DMS153 treated with DMSO at 0.1 percent for 48 hours (cell line): ENCODE measurements at regions not wholly inside any gene's neighbourhood (a gene's known extent, or its start where the extent isn't known, plus 50 kb on each side); places are given as distances from the start of the nearest gene placed in this dataset.

ENCODE experiments used
- DNase-seq: peaks from one replicate; lab custom pipeline; 2025; ENCODE audit not compliant: unreplicated experiment; lab: John Stamatoyannopoulos, UW

DNA sequence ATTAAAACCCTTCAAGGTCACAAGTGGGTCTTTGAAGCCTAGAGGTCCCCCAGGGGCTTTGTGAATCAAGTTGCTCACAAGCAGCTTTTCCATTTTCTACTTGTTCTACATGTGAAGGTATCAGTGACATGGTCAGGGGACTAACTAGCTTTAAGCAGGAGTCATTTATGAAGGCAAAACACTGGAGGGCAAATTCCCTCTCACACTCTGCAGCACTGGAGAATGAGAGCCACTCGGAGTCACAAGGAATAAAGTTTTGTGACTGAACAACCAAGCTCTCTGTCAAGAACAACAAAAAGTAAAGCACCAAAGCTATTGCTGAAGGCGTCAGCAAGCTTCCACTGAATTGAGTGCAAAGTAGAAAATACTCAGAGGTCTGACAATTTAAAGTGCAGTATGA is 609.0 kb downstream of the EDEM1 start:
- DNase-seq = no peak

DNA sequence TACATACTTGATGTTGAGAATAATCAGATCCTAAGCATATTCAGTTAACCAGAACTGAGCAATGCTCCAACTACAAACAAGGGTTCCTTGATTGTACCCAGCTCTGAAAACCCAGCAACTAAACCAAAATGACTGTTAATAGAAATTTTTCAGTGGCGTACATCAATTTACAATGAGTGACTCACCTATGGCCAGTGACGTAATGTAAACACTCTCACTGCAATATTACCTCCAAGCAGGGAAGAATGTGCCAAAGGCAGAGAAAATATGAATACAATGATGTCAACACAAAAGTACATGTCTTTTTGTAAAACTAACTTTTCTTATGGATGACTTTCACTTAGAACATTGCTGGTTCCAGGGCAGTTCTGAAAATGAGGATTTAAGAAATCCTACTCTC is 611.3 kb downstream of the EDEM1 start:
- no peak for DNase-seq

DNA sequence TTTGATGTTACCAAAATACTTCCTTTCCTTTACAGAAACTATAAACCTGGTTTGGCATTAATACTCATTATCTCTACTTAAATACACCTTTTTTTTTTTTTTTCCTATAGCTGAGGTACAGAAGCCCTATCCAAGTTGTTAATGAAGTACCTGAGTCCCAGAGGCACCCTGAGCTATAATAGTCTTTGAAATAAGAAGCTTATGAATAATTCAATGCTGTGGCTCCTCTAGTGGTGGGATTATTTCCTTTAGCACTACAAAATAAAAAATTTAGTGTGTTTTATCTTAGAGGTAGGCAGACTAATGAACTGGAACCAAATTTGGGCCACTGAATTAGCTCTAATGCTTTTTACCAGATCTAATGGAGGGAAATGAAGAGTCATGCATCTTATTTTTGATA is 611.9 kb downstream of the EDEM1 start:
- DNase-seq = no peak

DNA sequence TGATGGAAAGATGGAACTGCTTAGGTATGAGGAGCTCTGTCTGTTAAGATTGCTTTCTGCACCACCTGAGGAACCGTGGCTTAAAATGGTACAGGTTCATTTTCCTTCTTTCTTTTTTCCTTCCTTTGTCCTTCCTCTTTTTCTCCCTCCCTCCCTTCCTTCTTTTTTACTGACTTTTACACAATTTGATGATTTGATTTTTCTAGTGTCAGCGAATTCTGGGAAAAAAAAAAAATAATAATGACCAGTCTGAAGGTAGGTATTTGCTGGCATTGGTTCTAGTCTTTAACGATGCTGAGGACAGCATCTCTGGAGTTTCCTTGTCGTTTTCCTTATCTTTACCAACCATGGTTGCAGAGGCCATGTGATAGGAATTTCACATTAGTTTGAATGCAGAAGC is 613.5 kb downstream of the EDEM1 start:
- no peak for DNase-seq

DNA sequence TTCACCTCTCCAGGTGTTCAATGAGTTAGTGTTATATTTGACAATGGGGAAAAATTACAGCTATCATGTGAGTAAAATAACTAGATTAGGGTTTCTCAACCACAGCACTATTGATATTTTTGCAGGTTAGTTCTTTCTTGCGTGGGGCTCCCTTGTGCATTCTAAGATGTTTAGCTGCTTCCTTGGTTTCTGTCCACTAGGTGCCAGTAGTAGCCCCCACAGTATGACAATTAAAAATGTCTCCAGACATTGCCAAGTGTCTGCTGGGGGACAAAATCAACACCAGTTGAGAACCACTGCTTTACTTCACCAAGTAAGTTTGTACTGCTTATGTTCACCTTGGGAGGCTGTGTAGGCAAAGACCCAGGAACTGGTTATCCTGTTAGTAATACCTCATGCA is 618.7 kb downstream of the EDEM1 start:
- DNase-seq = no peak

DNA sequence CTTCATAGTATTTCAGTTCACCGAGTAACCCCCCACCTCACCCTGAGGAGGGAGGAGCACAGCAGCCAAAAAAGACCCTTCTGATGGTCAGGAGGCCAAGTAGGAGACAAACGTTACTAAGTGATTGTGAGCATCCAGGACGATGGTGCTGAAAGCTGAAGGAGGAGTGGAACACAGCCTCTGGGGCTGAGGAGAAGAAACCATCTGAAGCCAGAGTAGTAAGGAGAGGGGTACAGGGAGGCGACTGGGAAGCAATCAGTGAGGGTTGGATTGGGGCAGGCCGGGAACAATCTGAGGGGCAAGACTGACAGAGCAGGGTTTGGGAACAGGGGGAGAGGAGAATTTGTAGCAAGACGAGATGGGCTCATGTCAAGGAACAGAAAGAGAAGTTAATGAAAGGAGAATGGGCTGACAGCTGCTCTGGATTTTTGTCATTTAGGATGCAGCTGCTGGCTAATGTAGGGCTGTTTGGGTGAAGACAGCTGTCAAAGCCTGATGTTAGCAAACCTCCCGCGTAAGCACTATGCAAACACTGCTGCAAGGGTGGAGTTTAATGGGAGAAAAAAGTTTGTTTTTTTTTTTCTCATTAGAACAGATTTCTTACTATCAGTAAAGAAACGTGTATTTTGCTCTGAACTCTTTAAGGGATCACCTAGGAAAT is 622.2 kb downstream of the EDEM1 start:
- no peak for DNase-seq

DNA sequence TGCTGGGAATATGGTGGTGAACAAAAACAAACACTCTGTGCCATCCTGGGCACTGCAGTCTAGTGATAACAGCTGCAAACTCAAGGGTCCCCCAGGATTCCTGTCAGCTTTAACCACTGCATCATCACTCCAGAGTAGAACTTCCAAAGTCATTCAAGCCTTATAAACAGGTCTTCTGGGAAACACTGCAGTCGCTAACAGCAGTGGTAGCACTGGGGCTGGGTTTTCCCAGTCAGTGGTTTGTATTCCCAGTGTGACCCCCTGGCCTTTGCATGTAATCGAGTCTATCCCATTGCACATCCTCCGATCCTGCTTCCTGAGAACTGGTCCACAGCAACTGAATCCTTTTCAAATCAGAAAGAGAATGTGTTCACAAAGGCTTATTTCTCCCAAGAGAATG is 623.5 kb downstream of the EDEM1 start:
- no peak for DNase-seq

DNA sequence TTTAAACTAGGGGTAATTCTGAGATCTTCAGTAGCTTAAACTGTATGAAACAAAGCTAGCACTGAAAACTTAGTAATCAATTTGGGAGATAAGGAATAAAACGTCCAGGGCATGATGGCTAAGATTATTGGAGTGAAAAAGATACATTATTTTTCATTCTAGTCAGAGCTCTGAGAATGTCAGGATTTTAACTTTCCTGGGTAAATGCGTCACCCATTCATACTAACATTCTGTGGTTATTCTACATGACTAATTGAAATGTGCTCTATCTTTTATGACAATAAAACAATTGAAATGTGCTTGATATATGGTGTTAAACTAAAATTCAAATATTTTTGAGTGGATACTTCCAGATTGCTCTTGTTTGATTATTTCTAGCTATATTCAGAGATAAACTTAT is 626.0 kb downstream of the EDEM1 start:
- no peak for DNase-seq

DNA sequence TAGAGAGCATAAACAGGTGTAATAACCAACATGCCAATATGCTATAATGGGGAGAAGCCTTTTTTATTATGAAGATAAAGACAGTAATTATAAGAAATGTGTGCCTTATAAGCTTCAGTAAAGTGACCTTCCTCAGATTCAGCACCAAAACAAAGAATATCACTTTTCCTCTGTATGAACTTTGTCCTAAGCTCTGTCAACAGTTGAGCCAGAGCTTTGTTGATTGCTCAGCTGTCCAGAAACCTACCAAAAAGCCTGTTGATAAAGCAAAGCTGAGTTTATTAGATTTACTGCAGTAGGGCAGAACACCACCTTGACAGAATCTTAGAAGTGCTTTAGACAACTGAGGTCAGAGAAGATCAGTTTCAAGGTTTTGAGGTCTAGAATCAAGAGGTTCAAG is 635.3 kb downstream of the EDEM1 start:
- no peak for DNase-seq

DNA sequence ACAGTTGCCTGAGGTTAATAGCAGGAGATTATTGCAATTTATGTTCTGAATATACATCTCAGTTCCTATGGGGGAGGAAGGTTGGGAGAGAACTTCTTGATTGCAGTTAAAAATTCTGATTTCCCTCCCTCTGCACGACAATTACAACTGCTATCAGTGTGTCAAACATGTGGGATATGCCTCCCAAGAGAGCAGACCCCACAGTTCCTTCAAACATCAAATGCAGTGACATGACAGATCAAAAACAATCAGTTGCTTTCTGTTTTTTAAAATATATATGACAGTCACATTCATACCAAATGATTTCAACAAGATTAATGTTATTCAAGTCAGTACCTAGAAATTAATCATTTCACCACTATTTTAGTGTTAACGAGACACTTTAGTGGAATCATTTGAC is 639.0 kb downstream of the EDEM1 start:
- no peak for DNase-seq

DNA sequence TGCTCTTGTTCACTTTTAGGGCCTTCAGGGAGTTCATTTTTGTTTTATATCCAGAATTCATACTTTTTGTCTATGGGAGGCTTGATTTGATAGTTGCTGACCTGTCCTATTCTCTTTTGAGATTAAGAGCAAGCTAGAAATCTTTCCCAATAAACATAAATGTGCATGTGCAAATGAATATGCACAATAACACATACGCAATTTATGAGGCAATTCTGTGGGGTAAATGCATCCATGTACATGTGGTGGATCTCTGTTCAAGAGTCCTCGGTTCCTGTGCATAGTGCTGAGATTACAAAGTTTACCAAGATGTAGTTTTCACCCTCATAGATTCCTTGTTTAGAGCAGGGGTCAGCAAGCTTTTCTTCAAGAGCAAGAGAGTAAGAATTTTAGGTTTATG is 640.7 kb downstream of the EDEM1 start:
- no peak for DNase-seq

DNA sequence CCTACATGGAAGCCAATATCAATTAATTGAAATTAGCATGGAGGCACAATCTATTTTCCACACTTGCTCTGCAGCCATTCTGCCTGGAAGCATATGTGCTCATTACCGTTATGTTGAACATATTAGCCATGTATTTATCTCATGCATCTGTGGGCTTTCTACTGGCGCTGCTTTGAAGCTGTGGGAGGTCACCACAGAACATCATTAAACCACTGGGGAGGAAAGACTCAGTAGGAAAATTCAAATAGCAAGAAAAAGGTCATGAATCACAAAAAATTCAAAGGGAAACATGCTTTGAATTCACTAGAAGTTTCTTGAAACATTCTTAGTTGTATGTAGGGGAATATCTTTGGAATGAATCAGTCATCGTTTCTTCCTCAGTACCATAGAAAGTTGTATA is 652.5 kb downstream of the EDEM1 start:
- no peak for DNase-seq

DNA sequence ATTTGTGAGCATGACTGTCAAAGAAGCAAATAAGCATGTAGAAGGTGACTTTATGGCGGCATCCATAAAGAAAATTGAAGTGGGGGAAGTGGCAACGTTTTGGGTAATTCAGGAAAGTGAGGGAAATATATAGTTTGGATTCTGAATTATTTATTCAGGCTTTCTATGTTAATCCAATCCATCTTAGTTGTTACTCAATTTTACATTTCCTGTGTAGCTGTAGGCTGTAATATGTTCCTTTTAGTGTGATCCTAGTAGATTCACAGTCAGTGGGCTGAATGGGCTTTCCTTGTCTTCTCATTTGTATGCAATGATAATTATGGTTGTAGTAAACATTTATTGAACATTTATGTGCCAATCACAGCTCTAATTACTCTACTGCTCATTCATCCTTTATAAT is 654.1 kb downstream of the EDEM1 start:
- no peak for DNase-seq

DNA sequence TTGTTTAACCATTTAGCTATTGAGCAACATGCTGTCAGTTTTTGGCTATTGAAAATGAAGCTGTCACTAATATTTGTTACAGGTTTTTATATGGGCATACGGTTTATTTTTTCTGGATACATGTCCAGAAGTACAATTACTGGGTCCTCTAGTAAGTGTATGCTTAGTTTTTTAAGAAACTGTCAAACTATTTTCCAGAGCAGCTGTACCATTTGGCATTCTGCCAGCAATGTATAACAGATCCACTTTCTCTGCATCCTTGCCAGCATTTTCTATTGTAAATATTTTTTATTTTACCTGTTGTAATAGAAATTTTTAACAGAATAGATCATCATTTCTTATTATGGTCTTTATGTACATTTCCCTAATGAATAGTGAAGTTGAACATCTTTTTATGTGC is 658.8 kb downstream of the EDEM1 start:
- no peak for DNase-seq

DNA sequence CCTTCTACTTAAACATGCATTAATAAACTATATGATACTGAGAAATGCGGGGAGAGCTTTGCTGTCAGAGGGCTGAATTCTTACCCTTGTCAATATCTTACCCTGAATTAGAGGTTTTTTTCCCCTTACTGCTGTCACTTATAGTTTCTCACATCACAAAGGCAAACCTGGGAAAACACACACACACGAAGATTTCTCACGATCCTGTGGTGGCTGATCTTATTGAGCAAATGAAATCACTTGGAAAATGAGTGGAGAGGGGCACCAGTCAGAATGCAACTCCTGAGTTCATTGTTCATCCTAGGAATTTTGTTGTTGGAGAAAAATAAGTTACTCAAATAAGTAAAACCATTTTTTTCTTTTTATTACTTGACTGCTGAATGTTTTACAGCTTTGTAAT is 673.6 kb downstream of the EDEM1 start:
- no peak for DNase-seq

DNA sequence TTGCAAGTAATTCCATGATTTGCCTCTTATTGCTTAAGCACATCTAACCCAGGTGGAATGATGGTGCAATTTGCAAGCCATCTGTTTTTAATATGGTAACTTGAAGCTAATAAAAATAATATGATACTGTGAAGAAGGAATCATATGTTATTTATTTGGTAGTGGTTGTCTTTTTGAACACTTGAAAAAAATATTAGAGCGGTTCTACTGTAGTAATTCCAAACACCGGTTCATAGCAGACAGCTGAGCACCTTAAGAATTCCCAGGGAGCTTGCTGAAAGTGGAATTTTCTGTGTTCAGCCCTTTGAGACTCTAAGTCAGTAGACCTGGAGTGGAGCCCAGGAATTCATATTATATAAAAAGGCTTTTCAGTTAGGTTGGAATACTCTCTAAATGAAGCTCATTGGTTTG is 687.4 kb downstream of the EDEM1 start:
- no peak for DNase-seq

DNA sequence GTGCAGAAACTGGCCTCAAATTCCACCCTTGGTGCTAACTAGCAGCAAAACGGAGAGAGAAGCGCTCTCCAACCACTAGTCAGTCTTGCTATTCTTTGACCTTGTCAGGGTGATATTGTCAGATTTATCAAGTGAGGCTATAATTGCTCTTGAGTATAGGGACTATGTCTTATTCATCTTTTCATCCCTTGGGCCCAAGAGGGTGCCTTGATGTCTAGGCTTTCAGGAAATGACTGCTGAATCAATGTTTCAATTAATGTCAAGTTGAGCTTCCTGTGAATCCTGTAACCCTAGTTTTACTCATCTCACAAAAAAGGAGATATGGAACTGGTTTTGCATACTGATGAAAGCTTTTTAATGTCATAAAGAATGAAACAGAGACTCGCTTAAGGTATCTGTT is 701.3 kb downstream of the EDEM1 start:
- no peak for DNase-seq

DNA sequence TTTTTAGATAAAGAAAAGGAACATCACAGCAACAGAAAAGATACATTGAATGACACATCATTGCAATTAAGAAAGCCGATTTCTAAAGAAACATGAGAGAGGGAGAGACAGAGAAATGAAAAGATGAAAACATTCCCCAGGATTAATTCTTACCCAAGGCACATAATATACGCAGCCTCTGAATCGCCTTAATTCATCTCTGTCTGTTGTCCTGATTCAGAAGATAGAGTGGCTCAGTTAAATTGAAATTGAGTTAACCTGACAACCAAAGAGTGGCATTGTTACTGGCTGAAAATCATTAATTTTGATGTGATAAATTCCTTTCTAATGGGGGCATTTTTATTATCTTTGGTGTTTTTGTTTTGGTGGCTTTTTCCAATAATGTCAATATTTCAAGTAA is 701.9 kb downstream of the EDEM1 start:
- DNase-seq = no peak

DNA sequence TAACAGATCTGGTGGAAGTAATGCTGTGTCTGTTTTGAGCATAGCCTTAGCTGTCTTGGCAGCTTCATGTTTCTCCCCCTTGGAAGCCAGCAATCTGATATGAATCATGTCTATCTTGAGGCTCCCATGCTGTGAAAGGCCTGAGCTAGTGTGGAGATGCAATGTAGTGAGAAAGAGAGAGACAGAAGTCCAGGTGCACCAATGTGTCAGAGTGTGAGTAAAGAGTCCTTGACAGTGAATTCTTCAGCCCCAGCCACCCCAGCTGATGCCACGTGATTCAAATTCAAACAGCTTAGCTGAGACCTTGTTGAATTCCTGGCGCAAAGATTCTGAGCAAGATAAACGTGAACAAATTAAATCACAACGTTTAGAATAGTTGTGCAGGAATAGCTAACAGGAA is 704.2 kb downstream of the EDEM1 start:
- no peak for DNase-seq

DNA sequence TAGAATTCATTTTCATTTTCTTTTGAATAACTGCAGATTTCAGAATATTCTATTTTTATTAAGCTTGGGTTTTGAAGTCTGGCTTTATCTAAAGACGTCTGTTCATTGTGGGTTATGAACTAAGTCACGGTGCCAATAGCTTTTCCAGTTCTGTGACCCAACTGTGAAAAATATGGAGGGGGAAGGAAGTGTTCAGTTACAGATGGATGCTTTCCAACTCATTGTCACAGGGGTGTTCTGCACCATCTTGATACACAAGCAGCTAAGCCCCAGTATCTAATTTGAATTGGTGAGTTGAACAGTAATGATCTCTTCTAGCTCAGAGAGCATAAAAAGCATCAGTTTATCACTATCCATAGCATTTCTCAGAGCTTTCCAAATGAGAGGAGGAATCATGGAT is 710.6 kb downstream of the EDEM1 start:
- no peak for DNase-seq

DNA sequence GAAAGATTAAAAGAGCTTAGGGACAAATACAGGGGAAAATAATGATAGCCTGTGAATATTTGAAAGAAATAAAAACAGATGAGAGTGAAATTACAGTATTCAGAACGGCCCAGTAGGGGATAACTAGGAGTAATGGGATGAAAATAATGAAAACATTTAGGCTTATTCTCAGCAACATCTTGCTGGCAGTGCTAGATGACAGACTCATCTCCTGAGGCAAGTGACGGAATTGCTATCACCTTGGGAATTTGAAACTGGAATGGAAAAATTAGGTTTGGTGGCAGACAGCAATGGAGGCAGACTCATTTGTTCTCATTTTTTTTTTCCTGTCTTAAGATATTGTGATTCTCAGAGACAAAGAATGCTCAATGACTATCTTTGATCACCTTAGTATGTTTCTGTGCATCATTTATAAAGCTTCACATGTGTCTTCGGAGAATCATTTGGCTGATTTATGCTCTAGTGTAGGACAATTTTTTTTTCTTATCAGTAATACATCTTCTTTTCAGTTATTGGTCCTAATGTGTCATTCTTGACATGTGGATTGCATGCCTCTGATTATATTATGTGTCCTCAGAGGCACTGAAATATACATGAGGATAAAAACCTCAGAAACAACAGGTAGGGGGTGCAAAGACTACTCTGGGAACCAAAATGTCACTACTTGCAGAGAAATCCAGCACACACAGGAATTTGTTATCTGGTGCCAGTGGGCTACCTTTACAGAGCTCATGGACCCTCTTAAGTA is 711.7 kb downstream of the EDEM1 start:
- DNase-seq = no peak

DNA sequence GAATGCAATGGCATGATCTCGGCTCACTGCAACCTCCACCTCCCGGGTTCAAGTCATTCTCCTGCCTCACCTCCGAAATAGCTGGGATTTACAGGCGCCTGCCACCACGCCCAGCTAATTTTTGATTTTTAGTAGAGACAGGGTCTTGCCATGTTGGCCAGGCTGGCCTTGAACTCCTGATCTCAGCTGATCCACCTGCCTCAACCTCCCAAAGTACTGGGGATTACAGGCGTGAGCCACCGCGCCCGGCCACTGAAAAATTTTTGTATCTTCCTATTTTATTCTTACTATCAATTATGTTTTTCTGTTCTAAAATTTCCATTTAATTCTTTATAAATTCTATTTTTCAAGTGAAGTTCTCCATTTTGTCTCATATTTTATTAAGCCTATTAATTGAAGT is 730.4 kb downstream of the EDEM1 start:
- DNase-seq = no peak

DNA sequence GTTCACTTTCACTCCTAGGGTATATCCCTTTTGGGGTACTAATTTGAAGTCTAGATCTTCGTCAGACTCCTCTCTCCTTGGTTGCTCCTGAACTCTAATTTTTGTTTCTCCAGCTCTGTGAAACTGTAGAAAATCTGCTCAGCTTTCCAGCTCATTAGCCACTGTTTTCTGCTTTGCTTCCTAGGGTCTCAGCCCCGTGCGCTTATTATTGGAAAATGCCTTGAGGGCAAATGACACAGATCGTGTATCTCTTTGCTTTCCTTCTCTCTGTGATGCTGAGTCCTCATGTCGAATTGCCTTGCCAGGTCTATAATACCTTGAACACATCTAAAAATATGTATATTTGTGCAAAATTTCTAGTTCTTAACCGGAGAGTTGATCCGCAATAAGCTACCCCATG is 731.1 kb downstream of the EDEM1 start:
- no peak for DNase-seq
